MM.1S (cell line): ENCODE measurements at regions not wholly inside any gene's neighbourhood (a gene's known extent, or its start where the extent isn't known, plus 50 kb on each side); places are given as distances from the start of the nearest gene placed in this dataset.

Experiments
- CTCF ChIP-seq: fragments of 300-600 bp; sonication (generic); IDR thresholded peaks from 2 replicates; pipeline ENCODE4 v1.5.1; 2016; ENCODE audit warnings: antibody characterized with exemption, low read length, mixed read lengths
- EZH2 ChIP-seq: fragments of 300-600 bp; sonication (generic); optimal IDR thresholded peaks from 2 replicates; pipeline ENCODE3; 2017; ENCODE audit warnings: low read depth, mild to moderate bottlenecking, antibody characterized with exemption, low read length, mixed read lengths

- TF ChIP-seq CTCF (no peak), EZH2 (no peak)
Observed at GRCh38 chr14:21902561-21903181, 229.1 kb upstream of the OR4E1 start.
